Muscle layer of duodenum (tissue), 2 donors: ENCODE measurements at regions not wholly inside any gene's neighbourhood (a gene's known extent, or its start where the extent isn't known, plus 50 kb on each side); places are given as distances from the start of the nearest gene placed in this dataset.
A peak's percentile ranks its signal among the peaks of the same experiment; 100 is the strongest.

Experiments
- H3K27ac ChIP-seq: one replicate; pipeline ENCODE4 v1.7.0; 2013; ENCODE audit warnings: mild to moderate bottlenecking, low read length
- H3K27me3 ChIP-seq: one replicate; pipeline ENCODE4 v1.7.0; 2013; ENCODE audit warnings: low read depth, mild to moderate bottlenecking, control low read depth, low read length
- H3K36me3 ChIP-seq, 2 donors: one replicate each; pipeline ENCODE4 v1.7.0; 2013; ENCODE audit warnings: low read length in 2 of 2, control low read depth in 1 of 2, mild to moderate bottlenecking in 1 of 2; ENCODE audit not compliant: insufficient read depth in 2 of 2, control insufficient read depth in 1 of 2
- H3K4me1 ChIP-seq, 2 donors: one replicate each; pipeline ENCODE4 v1.7.0; 2013; ENCODE audit warnings: low read length in 2 of 2, mild to moderate bottlenecking in 2 of 2, control low read depth in 1 of 2, moderate library complexity in 1 of 2; ENCODE audit not compliant: insufficient read depth in 2 of 2, control insufficient read depth in 1 of 2
- H3K4me3 ChIP-seq, 2 donors: one replicate each; pipeline ENCODE4 v1.7.0; 2013; ENCODE audit warnings: low read length in 2 of 2, low read depth in 1 of 2, mild to moderate bottlenecking in 1 of 2
- H3K9me3 ChIP-seq, 2 donors: one replicate each; pipeline ENCODE4 v1.7.0; 2013; ENCODE audit warnings: low read length in 2 of 2, control low read depth in 1 of 2, mild to moderate bottlenecking in 1 of 2; ENCODE audit not compliant: control insufficient read depth in 1 of 2
- donor health status: healthy.

DNA sequence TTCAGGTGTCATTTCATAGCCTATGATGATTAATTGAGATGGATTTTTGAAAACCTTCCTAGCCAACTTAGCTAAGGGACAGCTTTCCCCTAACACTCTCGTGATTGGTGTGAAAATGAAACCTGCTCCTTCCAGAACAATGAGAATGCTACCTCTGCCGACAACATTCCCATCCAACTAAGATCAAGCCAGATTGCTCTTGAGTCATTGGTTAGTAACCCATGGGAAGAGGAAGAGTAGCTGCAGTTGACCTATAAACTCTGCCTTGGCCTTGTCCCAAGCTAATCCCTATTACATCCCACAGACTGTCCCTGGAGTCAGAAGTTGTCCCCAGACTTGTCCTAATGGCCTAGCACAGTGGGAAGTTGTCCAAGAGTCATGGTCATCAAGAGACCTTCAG is 80.5 kb upstream of the SVIL start:
- Histone ChIP-seq H3K27me3 (no peaks in the 10 kb centered on the region), H3K4me3 (no peak overlapping the region), H3K36me3 (no peaks in the 10 kb centered on the region), H3K4me1 (peaks cover 0 to 27% of the 10 kb centered on the region in 2 donors), H3K27ac (no peak overlapping the region), H3K9me3 (peaks cover 0 to 6% of the 10 kb centered on the region in 2 donors)

DNA sequence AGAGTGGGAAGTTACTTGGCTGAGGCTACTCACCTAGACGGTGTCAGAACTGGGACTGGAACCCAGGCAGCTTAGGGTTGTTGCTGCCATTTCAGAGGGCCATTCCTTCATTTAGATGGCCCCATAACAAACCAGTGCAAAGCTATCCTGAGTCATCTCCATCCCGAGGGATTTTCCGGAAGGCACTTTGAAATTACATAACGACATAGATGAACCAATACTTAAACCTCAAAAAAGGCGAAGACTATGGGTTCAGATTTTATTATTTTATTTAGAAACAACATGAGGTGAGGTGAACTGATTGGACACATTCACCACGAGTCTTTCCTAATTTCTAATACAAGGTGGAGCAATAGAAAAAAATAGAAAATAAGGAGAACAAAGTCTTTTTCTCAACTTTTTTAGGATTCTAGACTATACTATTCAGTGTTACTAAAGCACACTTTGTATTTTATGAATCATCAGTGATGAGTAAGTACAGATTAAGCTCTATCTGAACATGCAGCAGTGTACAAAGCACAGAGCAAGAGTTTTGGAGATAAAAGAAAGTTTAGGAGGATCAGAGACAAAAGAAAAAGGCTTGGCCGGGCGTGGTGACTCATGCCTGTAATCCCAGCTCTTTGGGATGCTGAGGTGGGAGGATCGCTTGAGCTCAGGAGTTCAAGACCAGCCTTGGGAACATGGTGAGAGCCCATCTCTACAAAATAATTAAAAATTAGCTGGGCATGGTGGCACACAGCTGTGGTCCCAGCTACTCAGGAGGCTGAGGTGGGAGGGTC is 79.5 kb upstream of the SVIL start:
- Histone ChIP-seq H3K27me3 (no peaks in the 10 kb centered on the region), H3K4me3 (no peak overlapping the region), H3K27ac (peak overlapping the region; percentile 33), H3K36me3 (no peaks in the 10 kb centered on the region), H3K4me1 (peaks cover 0 to 30% of the 10 kb centered on the region in 2 donors), H3K9me3 (no peaks in the 10 kb centered on the region)

DNA sequence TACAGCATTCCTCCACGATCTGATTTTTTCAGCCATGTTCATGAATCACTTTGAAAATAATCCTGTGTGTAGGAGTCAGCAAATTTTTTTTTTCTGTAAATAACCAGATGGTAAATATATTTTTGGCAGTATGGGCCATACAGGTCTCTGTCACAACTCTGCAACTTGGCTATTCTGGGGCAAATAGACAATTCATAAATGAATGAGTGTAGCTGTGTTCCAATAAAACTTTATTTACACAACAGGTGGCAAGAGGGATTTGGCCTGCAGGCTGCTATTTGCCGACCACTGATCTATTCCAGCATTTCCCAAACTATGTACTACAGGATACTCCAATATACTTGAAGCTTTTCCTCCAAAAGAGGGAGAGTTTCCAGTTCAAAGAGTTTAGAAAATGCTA is 78.7 kb upstream of the SVIL start:
- no peak overlapping the region for H3K4me3 ChIP-seq
- H3K27me3 ChIP-seq = no peaks in the 10 kb centered on the region
- H3K36me3 ChIP-seq = no peaks in the 10 kb centered on the region
- peak overlapping the region; percentile 33 for H3K27ac ChIP-seq
- H3K9me3 ChIP-seq = no peaks in the 10 kb centered on the region
- H3K4me1 ChIP-seq = peaks cover 0 to 31% of the 10 kb centered on the region in 2 donors

DNA sequence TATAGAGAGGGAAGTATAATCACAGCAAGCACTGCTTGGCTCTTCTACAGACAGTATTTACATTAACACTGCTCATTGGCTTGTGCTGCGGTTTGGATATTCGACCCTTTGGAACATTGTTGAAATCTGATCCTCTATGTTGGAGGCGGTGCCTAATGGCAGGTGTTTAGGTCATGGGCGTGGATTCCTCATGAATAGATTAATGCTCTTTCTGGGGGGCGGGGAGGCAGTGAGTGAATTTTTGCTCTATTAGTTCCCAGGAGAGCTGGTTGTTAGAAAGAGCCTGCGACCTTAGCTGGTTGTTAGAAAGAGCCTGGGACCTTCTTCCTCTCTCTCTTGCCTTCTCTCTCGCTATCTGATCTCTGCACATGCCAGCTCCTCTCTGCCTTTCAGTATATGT is 77.3 kb upstream of the SVIL start:
- Histone ChIP-seq H3K27ac (no peak overlapping the region), H3K27me3 (no peaks in the 10 kb centered on the region), H3K4me3 (no peak overlapping the region), H3K4me1 (peaks cover 0 to 31% of the 10 kb centered on the region in 2 donors), H3K9me3 (no peaks in the 10 kb centered on the region), H3K36me3 (no peaks in the 10 kb centered on the region)

DNA sequence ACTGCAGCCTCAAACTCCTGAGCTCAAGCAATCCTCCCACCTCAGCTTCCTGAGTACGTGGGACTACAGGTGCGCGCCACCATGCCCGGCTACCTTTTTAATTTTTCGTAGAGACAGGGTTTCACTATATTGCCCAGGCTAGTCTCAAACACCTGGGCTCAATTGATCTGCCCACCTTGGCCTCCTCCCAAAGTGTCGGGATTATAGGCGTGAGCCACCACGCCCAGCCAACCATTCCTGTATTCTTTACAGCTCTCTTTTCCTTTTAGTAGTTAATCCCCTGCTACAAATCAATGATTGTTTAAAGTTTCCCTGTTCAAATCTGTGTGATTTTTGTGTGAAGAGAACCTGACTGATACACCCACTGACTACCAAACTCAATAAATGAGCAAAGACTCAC is 75.4 kb upstream of the SVIL start:
- H3K4me1 ChIP-seq = peaks cover 0 to 21% of the 10 kb centered on the region in 2 donors
- H3K4me3 ChIP-seq = no peak overlapping the region
- H3K9me3 ChIP-seq = no peaks in the 10 kb centered on the region

DNA sequence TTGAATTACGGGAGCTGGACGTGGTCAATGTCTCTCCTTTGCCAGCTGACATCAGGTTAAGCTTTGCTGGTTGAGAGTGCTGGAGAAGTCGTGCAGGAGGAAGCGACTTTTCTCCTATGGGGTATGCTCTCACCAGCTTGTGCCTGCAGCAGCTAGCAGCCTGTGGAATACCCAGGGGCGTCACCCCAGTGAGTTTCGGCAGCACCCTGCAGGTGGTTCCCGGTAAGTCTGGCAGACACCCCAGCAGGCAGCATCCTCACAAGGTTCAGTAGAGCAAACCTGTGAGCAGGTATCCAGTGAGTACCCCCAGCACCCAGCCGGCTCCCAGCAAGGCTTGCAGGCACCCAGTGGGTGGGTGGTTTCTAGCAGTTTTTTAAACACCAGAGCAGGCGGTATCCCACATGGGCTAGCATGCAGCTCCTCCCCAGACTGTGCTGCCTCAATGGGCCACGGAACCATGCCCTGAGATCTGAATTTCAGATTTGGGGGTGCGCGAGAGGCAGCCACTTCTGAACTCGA is 74.8 kb upstream of the SVIL start:
- H3K4me1 ChIP-seq = peaks cover 0 to 25% of the 10 kb centered on the region in 2 donors
- H3K27me3 ChIP-seq = no peaks in the 10 kb centered on the region
- H3K9me3 ChIP-seq = no peaks in the 10 kb centered on the region
- H3K4me3 ChIP-seq = no peak overlapping the region
- no peaks in the 10 kb centered on the region for H3K36me3 ChIP-seq
- H3K27ac ChIP-seq = no peak overlapping the region

More for the DNA sequence above, 75.4 kb upstream of the SVIL start:
- no peaks in the 10 kb centered on the region for H3K27me3 ChIP-seq
- H3K27ac ChIP-seq = no peak overlapping the region
- H3K36me3 ChIP-seq = no peaks in the 10 kb centered on the region

DNA sequence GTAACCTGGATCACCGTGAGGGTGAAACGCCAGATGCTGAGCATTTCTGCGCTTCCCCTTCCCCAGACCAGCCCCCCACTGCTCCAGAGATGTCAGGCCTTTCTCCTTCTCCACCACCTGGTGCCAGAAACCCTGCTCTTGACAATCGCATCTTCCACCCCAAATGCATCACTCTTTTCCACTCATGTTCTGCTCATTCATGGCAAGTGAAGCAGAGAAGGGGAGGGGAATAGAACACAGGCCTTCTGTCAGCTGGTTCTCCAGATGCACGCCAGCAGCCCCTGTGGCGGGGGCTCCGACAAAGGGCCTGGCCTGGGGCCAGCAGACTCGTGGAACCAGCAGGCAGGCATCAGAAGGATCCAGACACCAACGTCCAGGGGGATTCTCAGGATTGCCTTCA is 68.5 kb upstream of the SVIL start:
- Histone ChIP-seq H3K4me3 (no peak overlapping the region), H3K36me3 (no peaks in the 10 kb centered on the region), H3K27ac (peak overlapping the region; percentile 47), H3K27me3 (no peaks in the 10 kb centered on the region), H3K9me3 (no peaks in the 10 kb centered on the region), H3K4me1 (peaks cover 13 to 36% of the 10 kb centered on the region in 2 donors)

DNA sequence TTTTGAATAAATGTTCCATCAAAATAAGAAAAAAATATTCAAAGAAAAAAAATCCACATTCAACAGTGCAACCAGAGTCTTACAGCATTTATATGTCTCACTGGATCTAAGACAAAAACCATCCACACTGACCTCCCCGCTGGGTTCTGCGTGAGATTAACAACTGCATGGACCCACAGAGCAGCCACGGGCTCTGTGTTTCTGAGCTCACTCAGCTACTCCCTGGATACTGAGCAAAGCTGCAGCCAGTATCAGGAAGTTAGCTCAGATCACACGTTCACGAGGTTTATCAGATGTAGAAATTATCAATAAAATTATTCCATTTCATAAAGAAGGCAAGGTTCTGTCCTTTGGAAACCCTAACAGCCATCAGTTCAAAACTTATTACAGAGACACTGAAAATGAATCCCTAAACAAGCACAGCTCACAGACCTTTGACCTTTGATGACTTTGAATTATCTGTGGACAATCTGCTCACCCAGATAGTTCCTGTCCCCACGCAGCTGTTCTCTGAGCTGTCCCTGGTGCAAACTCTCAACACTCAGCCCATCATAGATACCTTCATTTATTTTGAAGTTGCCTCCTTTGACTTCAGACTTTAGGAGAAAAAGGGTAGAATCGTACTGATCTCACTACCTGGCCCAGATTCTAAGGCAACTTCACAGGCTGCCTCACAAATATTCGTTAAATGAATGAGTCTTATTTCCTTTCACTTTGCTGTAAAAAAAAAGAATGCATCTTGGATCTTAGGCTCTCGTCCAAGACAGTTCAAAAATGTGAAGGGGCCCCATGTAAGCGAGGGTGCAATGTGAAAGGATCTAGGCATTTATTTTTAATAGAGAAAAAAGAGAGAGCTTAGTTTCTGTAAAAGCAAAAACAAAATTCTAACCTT is 67.7 kb upstream of the SVIL start:
- no peaks in the 10 kb centered on the region for H3K27me3 ChIP-seq
- peaks cover 13 to 36% of the 10 kb centered on the region in 2 donors for H3K4me1 ChIP-seq
- H3K36me3 ChIP-seq = no peaks in the 10 kb centered on the region
- no peak overlapping the region for H3K4me3 ChIP-seq
- no peaks in the 10 kb centered on the region for H3K9me3 ChIP-seq
- H3K27ac ChIP-seq = peak overlapping the region; percentile 47

DNA sequence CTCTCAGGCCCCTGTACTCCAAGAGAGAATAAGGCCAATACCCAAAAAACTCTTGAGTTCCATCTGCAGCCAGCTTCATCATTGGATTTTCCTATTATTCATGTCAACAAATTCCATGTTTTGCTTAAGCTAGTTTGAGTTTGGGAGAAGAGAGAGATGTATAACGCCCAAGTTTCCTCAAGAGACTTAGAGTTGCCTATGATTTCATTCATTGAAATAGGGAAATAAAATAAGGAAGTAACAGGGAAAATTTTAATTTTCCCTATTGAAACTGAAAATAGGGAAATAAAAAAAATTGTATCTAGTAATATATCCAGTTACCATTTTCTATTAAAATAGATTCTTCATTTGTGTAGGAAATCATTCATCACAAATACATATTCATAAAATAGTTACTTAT is 66.5 kb upstream of the SVIL start:
- no peaks in the 10 kb centered on the region for H3K27me3 ChIP-seq
- H3K9me3 ChIP-seq = no peaks in the 10 kb centered on the region
- no peak overlapping the region for H3K27ac ChIP-seq
- H3K36me3 ChIP-seq = no peaks in the 10 kb centered on the region
- peaks cover 13 to 36% of the 10 kb centered on the region in 2 donors for H3K4me1 ChIP-seq
- H3K4me3 ChIP-seq = no peak overlapping the region

DNA sequence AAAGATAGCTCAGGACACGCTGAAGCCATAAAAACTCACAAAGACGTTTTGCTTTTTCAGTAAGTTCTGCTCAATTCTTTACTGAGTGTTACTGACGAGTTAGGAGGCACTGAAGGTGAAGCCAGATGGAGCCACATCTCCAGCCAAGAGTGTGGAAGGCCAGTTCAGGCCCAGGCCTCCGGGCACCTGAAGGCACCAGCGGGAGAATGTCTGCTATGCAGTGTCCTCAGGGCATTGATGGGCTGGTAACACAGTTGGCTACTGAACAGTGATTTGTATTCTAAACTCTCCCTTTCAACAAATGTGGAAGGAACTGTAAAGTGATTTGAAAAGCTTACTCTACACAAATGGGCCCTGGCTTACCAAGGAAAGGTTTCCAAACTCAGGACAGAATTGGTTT is 64.8 kb upstream of the SVIL start:
- H3K27me3 ChIP-seq = no peaks in the 10 kb centered on the region
- no peaks in the 10 kb centered on the region for H3K9me3 ChIP-seq
- no peak overlapping the region for H3K27ac ChIP-seq
- H3K4me3 ChIP-seq = no peak overlapping the region
- H3K36me3 ChIP-seq = no peaks in the 10 kb centered on the region
- H3K4me1 ChIP-seq = peaks cover 13 to 30% of the 10 kb centered on the region in 2 donors

DNA sequence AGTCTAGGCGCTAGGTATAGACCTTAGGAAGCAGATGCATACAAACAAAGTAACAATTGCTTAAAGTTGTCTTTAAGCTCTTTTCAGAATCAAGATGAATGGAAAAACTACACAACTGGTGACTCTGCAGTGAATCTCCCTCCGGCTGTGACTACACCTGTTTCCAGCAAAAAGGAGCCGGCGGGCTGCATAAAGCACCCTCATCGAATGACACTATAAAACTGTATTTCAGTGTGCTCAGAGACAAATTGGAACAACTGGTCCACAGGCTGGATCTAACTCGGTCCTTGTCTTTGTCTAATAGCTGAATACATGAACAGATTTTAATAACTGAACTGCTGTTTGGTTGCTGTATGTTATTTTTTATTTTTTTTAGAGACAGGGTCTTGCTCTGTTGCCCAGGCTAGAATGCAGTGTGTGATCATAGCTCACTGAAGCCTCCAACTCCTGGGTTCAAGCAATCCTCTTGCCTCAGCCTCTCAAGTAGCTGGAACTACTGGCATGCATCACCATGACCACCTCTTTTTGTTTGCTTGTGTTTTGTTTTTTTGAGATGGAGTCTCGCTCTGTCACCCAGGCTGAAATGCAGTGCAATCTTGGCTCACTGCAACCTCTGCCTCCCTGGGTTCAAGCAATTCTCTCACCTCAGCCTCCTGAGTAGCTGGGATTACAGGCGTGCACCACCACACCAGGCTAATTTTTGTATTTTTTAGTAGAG is 64.2 kb upstream of the SVIL start:
- Histone ChIP-seq H3K4me3 (no peak overlapping the region), H3K9me3 (no peaks in the 10 kb centered on the region), H3K36me3 (no peaks in the 10 kb centered on the region), H3K27me3 (no peaks in the 10 kb centered on the region), H3K4me1 (peaks cover 13 to 29% of the 10 kb centered on the region in 2 donors), H3K27ac (no peak overlapping the region)
